RWPE2 (cell line): ENCODE measurements at regions not wholly inside any gene's neighbourhood (a gene's known extent, or its start where the extent isn't known, plus 50 kb on each side); places are given as distances from the start of the nearest gene placed in this dataset.

Experiments
- ATAC-seq: fragments of 200-7000 bp; cut with Tn5 transposase; 3 replicates; pipeline ENCODE4 v1.9.1; 2021; ENCODE audit warnings: low read depth
- DNase-seq: peaks from one replicate; pipeline ENCODE4 v3.0.0-alpha.2; 2020; ENCODE audit warnings: low spot score
- H3K27ac ChIP-seq: fragments of 450-650 bp; 2 replicates; pipeline ENCODE4 v1.5.1; 2017; ENCODE audit warnings: mild to moderate bottlenecking; ENCODE audit not compliant: poor library complexity, severe bottlenecking
- H3K27me3 ChIP-seq: fragments of 250-450 bp; sonication (Bioruptor Pico); 2 replicates; pipeline ENCODE4 v1.5.1; 2021; ENCODE audit warnings: mild to moderate bottlenecking, moderate library complexity; ENCODE audit not compliant: insufficient read depth, poor library complexity, severe bottlenecking
- H3K36me3 ChIP-seq: fragments of 250-450 bp; sonication (Bioruptor Pico); 2 replicates; pipeline ENCODE4 v1.5.1; 2020; ENCODE audit warnings: low read depth, mild to moderate bottlenecking, moderate library complexity
- H3K4me1 ChIP-seq: fragments of 250-450 bp; sonication (Bioruptor Pico); 2 replicates; pipeline ENCODE4 v1.5.1; 2021; ENCODE audit warnings: mild to moderate bottlenecking, moderate library complexity; ENCODE audit not compliant: insufficient read depth, poor library complexity, severe bottlenecking
- H3K4me3 ChIP-seq: fragments of 250-450 bp; sonication (Bioruptor Pico); 2 replicates; pipeline ENCODE4 v1.5.1; 2021; ENCODE audit warnings: mild to moderate bottlenecking, moderate library complexity; ENCODE audit not compliant: severe bottlenecking
- H3K9me3 ChIP-seq: fragments of 250-450 bp; sonication (Bioruptor Pico); 2 replicates; pipeline ENCODE4 v1.5.1; 2021; ENCODE audit warnings: mild to moderate bottlenecking, moderate library complexity; ENCODE audit not compliant: severe bottlenecking
- TF ChIP-seq, protein P1 (sequence below): fragments of 450-650 bp; IDR thresholded peaks from one replicate; pipeline ENCODE4 v1.5.1; 2017; ENCODE audit warnings: mild to moderate bottlenecking, moderate library complexity; ENCODE audit not compliant: poor library complexity, severe bottlenecking

DNA sequence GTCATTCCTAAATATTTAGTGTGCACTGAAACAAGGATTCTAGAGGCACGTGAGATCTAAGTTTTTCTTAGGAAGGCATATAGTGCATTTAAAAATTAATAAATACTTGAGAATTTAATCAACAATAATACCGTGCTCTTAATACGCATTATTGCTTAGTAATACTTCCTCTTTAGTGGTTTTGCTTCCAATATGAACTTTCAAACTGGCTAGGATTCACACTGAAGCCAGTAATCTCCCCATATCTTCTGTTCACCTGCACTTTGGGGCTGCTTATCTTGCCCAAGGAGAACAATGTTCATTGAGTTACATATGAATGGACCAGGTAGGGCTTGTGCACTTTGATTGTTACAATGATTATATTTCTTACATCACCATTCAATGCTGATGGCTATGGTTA, 180.5 kb upstream of the RIOK2 start:
- no peaks in the 10 kb centered on the region for H3K4me1 ChIP-seq
- no peaks in the 10 kb centered on the region for H3K27me3 ChIP-seq
- no peak overlapping the region for H3K4me3 ChIP-seq
- DNase-seq (no peak), ATAC-seq (no peak)
- no peaks in the 10 kb centered on the region for H3K36me3 ChIP-seq
- H3K9me3 ChIP-seq, result no peaks in the 10 kb centered on the region
- no peak overlapping the region for H3K27ac ChIP-seq
- TF ChIP-seq, protein P1, sequence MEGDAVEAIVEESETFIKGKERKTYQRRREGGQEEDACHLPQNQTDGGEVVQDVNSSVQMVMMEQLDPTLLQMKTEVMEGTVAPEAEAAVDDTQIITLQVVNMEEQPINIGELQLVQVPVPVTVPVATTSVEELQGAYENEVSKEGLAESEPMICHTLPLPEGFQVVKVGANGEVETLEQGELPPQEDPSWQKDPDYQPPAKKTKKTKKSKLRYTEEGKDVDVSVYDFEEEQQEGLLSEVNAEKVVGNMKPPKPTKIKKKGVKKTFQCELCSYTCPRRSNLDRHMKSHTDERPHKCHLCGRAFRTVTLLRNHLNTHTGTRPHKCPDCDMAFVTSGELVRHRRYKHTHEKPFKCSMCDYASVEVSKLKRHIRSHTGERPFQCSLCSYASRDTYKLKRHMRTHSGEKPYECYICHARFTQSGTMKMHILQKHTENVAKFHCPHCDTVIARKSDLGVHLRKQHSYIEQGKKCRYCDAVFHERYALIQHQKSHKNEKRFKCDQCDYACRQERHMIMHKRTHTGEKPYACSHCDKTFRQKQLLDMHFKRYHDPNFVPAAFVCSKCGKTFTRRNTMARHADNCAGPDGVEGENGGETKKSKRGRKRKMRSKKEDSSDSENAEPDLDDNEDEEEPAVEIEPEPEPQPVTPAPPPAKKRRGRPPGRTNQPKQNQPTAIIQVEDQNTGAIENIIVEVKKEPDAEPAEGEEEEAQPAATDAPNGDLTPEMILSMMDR, result no peak

DNA sequence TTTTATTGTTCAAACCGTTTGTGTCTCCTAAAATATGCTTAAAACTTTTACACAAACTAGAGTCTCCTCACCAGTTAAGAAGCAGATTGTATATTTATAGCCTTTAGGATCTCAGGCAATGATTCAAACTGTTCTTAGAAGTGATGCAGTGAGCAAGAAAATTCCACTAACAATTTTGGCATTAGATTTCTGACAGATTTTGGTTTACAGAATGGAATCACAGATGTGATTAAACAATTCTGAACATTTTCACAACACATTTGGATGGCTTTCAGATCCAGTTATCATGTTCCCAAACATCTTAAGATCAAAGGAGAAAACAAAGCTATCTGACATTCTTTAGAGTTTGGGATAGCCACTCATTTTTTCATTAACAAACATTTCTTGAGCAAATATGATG, 181.7 kb upstream of the RIOK2 start:
- H3K4me1 ChIP-seq, result no peaks in the 10 kb centered on the region
- no peak overlapping the region for H3K4me3 ChIP-seq
- H3K9me3 ChIP-seq, result no peaks in the 10 kb centered on the region
- no peak for DNase-seq
- H3K27me3 ChIP-seq, result no peaks in the 10 kb centered on the region
- TF ChIP-seq, protein P1, result no peak
- H3K36me3 ChIP-seq, result no peaks in the 10 kb centered on the region
- ATAC-seq, result no peak
- no peak overlapping the region for H3K27ac ChIP-seq

DNA sequence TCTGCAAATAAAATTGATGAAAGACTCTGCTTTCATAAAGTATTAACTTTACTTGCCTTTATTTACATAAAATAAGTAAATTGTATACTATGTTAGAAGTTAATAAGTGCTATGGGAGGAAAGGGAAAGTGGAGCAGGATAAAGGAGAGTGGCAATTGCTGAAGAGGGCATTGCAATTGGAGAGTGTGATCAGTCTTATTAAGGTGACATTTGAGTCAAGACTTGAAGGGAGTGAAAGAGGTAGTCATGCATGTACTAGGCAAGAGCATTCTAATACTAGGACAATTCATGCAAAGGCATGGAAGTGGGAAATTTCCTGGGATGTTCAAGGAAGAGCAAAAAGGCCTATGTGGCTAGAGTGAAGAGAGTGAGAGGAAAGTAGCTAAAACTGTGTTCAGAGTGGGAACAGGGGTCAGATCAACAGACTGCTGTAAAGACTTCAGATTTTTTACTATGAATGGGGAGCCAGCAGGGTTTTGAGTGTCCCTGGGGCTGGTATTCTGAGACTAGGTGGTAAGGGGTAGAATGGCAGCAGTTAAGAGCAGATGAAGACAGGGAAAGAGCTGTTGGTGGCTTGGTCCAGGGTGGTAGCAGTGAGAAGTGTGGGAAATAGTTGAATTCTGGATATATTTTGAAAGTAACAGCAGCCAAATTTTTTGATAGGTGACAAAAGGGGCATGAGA, 182.3 kb upstream of the RIOK2 start:
- no peak overlapping the region for H3K4me3 ChIP-seq
- ATAC-seq, result 0 out of 3 replicates have a peak, but pooled peaks have one; percentile 17
- no peaks in the 10 kb centered on the region for H3K27me3 ChIP-seq
- no peaks in the 10 kb centered on the region for H3K4me1 ChIP-seq
- TF ChIP-seq, protein P1, result no peak
- no peaks in the 10 kb centered on the region for H3K36me3 ChIP-seq
- H3K9me3 ChIP-seq, result no peaks in the 10 kb centered on the region
- H3K27ac ChIP-seq, result no peak overlapping the region
- DNase-seq, result no peak

DNA sequence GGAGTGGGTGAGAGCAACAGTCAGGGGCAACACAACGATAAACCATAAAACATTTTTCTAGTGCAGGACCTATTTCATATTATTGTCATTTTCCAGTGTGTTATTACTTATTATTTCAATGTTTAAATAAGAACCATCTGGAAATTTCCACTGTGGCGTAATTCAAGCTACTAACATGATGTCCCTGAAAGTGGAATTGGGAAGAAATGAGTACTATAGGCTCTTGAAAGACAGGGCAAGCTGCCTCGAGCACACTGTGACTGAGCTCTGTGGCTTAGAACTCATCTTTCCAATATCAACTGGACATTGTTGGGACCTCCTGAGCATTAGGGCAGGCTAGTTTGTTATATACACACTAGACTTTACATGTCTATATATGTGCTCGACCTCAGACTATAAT, 182.9 kb upstream of the RIOK2 start:
- no peak for DNase-seq
- no peaks in the 10 kb centered on the region for H3K27me3 ChIP-seq
- no peaks in the 10 kb centered on the region for H3K9me3 ChIP-seq
- TF ChIP-seq, protein P1, result no peak
- H3K4me1 ChIP-seq, result no peaks in the 10 kb centered on the region
- no peaks in the 10 kb centered on the region for H3K36me3 ChIP-seq
- no peak overlapping the region for H3K4me3 ChIP-seq
- H3K27ac ChIP-seq, result no peak overlapping the region
- no peak for ATAC-seq

DNA sequence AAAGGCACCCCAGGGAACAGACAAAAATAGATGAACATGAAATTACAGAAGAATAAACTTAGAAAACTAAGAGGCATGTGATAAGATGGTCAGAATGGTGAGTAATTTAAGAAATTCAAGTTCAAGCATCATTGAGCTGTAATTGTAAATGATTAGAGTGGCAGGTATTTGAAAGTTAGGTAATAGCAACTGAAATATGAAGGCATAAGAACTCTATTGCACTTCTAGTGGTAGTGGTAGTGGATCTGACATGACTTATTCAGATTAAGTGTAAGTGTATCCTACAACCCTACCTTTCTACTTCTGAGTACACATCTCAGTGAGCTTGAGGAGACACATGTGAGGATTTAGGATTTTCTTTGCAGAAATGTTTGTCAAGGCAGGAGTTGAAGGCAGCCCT, 192.9 kb upstream of the RIOK2 start:
- DNase-seq (no peak), ATAC-seq (no peak)
- Histone ChIP-seq H3K4me1 (no peaks in the 10 kb centered on the region), H3K27me3 (no peaks in the 10 kb centered on the region), H3K9me3 (no peaks in the 10 kb centered on the region), H3K4me3 (no peak overlapping the region), H3K36me3 (no peaks in the 10 kb centered on the region), H3K27ac (no peak overlapping the region)
- TF ChIP-seq, protein P1, result no peak
